Mucosa of descending colon (tissue), 3 donors: ENCODE measurements at regions not wholly inside any gene's neighbourhood (a gene's known extent, or its start where the extent isn't known, plus 50 kb on each side); places are given as distances from the start of the nearest gene placed in this dataset.

Source experiments
- ATAC-seq: fragments of 200-7000 bp; cut with Tn5 transposase; one replicate; pipeline ENCODE4 v1.9.1; 2020; ENCODE audit warnings: mild to moderate bottlenecking, moderate library complexity
- DNase-seq, 3 donors: peaks; one replicate each; pipeline ENCODE4 v3.0.0-alpha.2; 2020
- H3K36me3 ChIP-seq: fragments of 200-600 bp; one replicate; pipeline ENCODE4 v1.8.0; 2021; ENCODE audit warnings: low read depth, mild to moderate bottlenecking
- H3K4me1 ChIP-seq: fragments of 200-600 bp; one replicate; pipeline ENCODE4 v1.8.0; 2021; ENCODE audit warnings: low read depth, mild to moderate bottlenecking
- H3K4me3 ChIP-seq: fragments of 200-600 bp; one replicate; pipeline ENCODE4 v1.8.0; 2021; ENCODE audit warnings: mild to moderate bottlenecking
- H3K9me3 ChIP-seq: fragments of 200-600 bp; one replicate; pipeline ENCODE4 v1.8.0; 2021; ENCODE audit warnings: mild to moderate bottlenecking
- intact Hi-C, 2 donors: fragments of 100-400 bp; cut with DNase I in 1 of 2; cut with micrococcal nuclease in 1 of 2; formaldehyde crosslinking; loops; one replicate each; pipeline versions ENCODE4 v1.11.0 to v1.11.1; 2022; cut with DNase I, micrococcal nuclease
- TF ChIP-seq, protein P1 (sequence below): fragments of 200-600 bp; IDR thresholded peaks from one replicate; pipeline ENCODE4 v1.8.0; 2022; ENCODE audit warnings: antibody characterized with exemption, mild to moderate bottlenecking
- donor health status: DM: no; HTN: no; CAD: no; lungs with moderate emphysema.
- donor health status: DM: no; HTN: no; CAD: no.
- donor health status: DM: no; HTN: yes; CAD: no.

DNA sequence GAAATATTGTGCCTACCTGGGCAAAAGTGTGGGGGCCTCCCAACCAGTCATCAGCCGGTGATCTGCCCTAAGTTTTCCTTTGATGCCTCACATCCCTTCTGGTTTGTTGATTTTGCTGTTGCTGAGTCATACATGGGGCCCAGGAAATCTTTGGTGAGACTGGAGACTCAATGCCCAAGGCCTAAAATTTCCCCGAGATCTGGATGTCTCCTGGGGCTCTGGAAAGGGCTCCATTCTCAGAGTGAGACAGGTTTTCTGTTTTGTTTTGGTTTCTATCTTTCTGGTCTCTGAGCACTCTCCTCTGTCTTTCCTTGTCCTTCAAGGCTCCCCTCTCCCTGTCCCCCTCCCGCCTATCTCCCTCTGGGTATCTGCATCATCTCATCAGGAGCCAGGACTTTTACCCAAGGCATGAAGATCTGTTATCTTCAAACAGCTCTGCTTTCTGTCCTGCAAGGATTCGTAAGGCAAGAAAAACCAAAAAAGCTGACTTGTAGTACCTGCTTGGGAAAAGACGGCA, 152.8 kb upstream of the MAX start:
- Histone ChIP-seq H3K9me3 (no peaks in the 10 kb centered on the region), H3K4me1 (peaks cover 18% of the 10 kb centered on the region), H3K4me3 (no peak overlapping the region), H3K36me3 (no peaks in the 10 kb centered on the region)
- DNase-seq (no peak), ATAC-seq (peak; percentile 8)
- intact Hi-C loops: no loop called here
- TF ChIP-seq, protein P1, sequence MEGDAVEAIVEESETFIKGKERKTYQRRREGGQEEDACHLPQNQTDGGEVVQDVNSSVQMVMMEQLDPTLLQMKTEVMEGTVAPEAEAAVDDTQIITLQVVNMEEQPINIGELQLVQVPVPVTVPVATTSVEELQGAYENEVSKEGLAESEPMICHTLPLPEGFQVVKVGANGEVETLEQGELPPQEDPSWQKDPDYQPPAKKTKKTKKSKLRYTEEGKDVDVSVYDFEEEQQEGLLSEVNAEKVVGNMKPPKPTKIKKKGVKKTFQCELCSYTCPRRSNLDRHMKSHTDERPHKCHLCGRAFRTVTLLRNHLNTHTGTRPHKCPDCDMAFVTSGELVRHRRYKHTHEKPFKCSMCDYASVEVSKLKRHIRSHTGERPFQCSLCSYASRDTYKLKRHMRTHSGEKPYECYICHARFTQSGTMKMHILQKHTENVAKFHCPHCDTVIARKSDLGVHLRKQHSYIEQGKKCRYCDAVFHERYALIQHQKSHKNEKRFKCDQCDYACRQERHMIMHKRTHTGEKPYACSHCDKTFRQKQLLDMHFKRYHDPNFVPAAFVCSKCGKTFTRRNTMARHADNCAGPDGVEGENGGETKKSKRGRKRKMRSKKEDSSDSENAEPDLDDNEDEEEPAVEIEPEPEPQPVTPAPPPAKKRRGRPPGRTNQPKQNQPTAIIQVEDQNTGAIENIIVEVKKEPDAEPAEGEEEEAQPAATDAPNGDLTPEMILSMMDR: no peak

DNA sequence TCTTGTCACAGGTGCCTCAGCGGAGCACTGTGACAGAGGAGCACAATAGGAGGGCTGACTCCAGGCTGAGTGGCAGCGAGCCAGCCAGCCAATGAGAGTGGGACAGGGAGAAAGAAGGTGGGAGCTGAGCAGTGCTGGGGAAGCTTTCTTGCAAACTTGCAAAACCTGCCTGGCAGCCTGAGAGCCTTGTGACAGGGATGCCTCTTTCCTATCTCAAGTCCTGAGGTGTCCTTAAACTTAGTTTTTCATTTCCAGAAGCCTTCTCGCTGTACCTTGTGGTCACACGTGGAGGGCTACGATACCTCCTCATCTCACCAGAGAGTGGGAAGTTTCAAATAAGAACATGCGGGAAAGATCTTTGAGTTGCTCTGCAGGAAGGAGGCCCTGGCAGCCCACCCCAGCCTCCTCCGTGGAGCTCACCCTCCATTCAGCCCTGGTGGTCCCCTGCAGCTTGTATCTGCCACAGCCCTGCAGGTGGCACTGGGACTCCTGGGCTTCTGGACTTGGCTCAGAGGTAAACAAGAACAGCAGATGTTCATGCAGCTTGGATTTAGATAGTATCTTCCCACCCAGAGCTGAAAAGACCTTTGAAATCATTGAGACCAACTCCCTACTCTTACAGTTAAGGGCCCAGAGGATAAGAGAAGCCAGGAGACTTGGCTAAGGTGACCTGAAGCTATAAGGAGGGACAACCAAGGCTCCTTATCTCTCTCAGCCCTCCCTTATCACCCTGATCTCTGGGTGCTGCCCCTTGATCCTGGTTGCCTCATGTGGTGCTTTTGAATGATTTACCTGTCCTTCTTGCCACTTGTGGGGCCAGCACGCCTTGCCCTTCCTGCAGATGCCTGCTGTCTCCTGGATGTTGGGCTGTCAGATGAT, 153.5 kb upstream of the MAX start:
- H3K9me3 ChIP-seq: no peaks in the 10 kb centered on the region
- ATAC-seq (peak; percentile 86), DNase-seq (peak; percentile 85 to 87 (median 86))
- H3K4me1 ChIP-seq: peaks cover 18% of the 10 kb centered on the region
- no peak overlapping the region for H3K4me3 ChIP-seq
- no peaks in the 10 kb centered on the region for H3K36me3 ChIP-seq
- intact Hi-C loops: no loop called here
- TF ChIP-seq, protein P1: peak; percentile 7

GRCh38 chr14:65256714-65257113, 154.4 kb upstream of the MAX start:
- TF ChIP-seq, protein P1: no peak
- peaks cover 18% of the 10 kb centered on the region for H3K4me1 ChIP-seq

DNA sequence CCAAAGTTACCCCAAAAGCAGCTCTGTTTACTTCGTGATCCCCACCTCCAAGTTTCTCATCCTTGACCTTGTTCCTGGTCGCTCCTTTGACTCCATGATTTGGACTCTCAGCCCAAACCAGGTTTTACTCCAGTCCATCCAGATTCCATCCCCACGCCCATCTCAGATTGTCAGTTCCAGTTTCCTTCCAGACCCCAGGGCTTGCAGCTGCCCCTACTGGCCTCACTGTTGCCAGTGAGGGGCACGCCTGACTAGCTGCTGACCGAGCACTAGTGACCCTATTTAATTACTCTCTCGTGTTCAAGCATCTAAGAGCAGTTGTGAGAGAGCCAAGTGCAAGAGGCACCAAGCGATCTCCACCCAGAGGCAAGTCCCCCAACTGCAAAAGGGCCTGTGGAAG, 155.1 kb upstream of the FUT8 start:
- ATAC-seq: no peak
- intact Hi-C loops: no loop called here

More at GRCh38 chr14:65256714-65257113, 154.4 kb upstream of the MAX start:
- ATAC-seq: no peak
- Histone ChIP-seq H3K4me3 (no peak overlapping the region), H3K9me3 (no peaks in the 10 kb centered on the region), H3K36me3 (no peaks in the 10 kb centered on the region)
- intact Hi-C loops: no loop called here
- no peak for DNase-seq

GRCh38 chr14:65258391-65258790, 154.1 kb upstream of the FUT8 start:
- DNase-seq (no peak), ATAC-seq (no peak)
- Histone ChIP-seq H3K4me3 (no peak overlapping the region), H3K36me3 (no peaks in the 10 kb centered on the region), H3K4me1 (peaks cover 18% of the 10 kb centered on the region), H3K9me3 (no peaks in the 10 kb centered on the region)
- TF ChIP-seq, protein P1: no peak
- intact Hi-C loops: no loop called here

More for the DNA sequence above, 155.1 kb upstream of the FUT8 start:
- TF ChIP-seq, protein P1: no peak
- DNase-seq: no peak
- no peak overlapping the region for H3K4me3 ChIP-seq
- no peaks in the 10 kb centered on the region for H3K9me3 ChIP-seq
- H3K4me1 ChIP-seq: peaks cover 18% of the 10 kb centered on the region
- no peaks in the 10 kb centered on the region for H3K36me3 ChIP-seq
